Activated CD8-positive, alpha-beta memory T cell treated with anti-CD3 and anti-CD28 coated beads for 36 hours (primary cell): ENCODE measurements at regions not wholly inside any gene's neighbourhood (a gene's known extent, or its start where the extent isn't known, plus 50 kb on each side); places are given as distances from the start of the nearest gene placed in this dataset.

Experiments
- CTCF ChIA-PET: fragments of 350-600 bp; sonication (Branson Sonifier 250); formaldehyde crosslinking; loops from one replicate; lab custom pipeline; 2021; ENCODE audit warnings: antibody characterized with exemption; lab: Charles Lee
- POLR2A ChIA-PET: fragments of 350-600 bp; sonication (Branson Sonifier 250); formaldehyde crosslinking; loops from one replicate; lab custom pipeline; 2021; ENCODE audit warnings: antibody characterized with exemption; lab: Charles Lee

- ChIA-PET CTCF (no interaction called here), POLR2A (no interaction called here)
Measured at GRCh38 chr14:22174412-22175277, 414.4 kb downstream of the DAD1 start.

GRCh38 chr14:22168092-22168955 lies 420.7 kb downstream of the DAD1 start:
- ChIA-PET CTCF (no interaction called here), POLR2A (interaction anchor here (0.6 kb wide), 1 partner anchor 393 kb away, joined by 5 read pairs; no protein-coding TSS in a partner anchor)

GRCh38 chr14:22164616-22165015 lies 424.4 kb downstream of the DAD1 start:
- ChIA-PET POLR2A (no interaction called here), CTCF (no interaction called here)

GRCh38 chr14:22163051-22163450 lies 426.0 kb downstream of the DAD1 start:
- CTCF ChIA-PET: interaction anchor here (0.8 kb wide), 1 partner anchor 338 kb away, joined by 3 read pairs; no protein-coding TSS in a partner anchor
- POLR2A ChIA-PET: interaction anchor here (0.5 to 1.0 kb wide), 2 partner anchors 348 to 403 kb away, joined by 3 to 4 read pairs; no protein-coding TSS in a partner anchor

- ChIA-PET CTCF (no interaction called here), POLR2A (interaction anchor here (0.6 kb wide), 1 partner anchor 377 kb away, joined by 6 read pairs; no protein-coding TSS in a partner anchor)
Measured at GRCh38 chr14:22159957-22160356, 429.1 kb downstream of the DAD1 start.

- ChIA-PET CTCF (no interaction called here), POLR2A (no interaction called here)
Measured at GRCh38 chr14:22159099-22159498, 429.9 kb downstream of the DAD1 start.

GRCh38 chr14:22158560-22158959 lies 430.5 kb downstream of the DAD1 start:
- POLR2A ChIA-PET: no interaction called here

GRCh38 chr14:22155571-22155970 lies 433.5 kb downstream of the DAD1 start:
- CTCF ChIA-PET: no interaction called here
- POLR2A ChIA-PET: no interaction called here

More at GRCh38 chr14:22158560-22158959, 430.5 kb downstream of the DAD1 start:
- CTCF ChIA-PET: no interaction called here

- ChIA-PET CTCF (no interaction called here), POLR2A (no interaction called here)
Measured at GRCh38 chr14:22152903-22153302, 436.1 kb downstream of the DAD1 start.

GRCh38 chr14:22152161-22152870 lies 436.7 kb downstream of the DAD1 start:
- ChIA-PET CTCF (no interaction called here), POLR2A (no interaction called here)

GRCh38 chr14:22151121-22151520 lies 437.9 kb downstream of the DAD1 start:
- CTCF ChIA-PET: no interaction called here
- POLR2A ChIA-PET: no interaction called here

GRCh38 chr14:22149058-22149457 lies 440.0 kb downstream of the DAD1 start:
- CTCF ChIA-PET: no interaction called here
- POLR2A ChIA-PET: no interaction called here

- ChIA-PET CTCF (no interaction called here), POLR2A (interaction anchor here (0.6 kb wide), 1 partner anchor 369 kb away, joined by 3 read pairs; no protein-coding TSS in a partner anchor)
Measured at GRCh38 chr14:22147716-22148115, 441.3 kb downstream of the DAD1 start.

- CTCF ChIA-PET: interaction anchor here (0.8 kb wide), 1 partner anchor 413 kb away, joined by 3 read pairs; no protein-coding TSS in a partner anchor
- POLR2A ChIA-PET: no interaction called here
Measured at GRCh38 chr14:22143363-22143762, 445.7 kb downstream of the DAD1 start.

GRCh38 chr14:22140633-22141032 lies 448.4 kb downstream of the DAD1 start:
- ChIA-PET POLR2A (no interaction called here), CTCF (no interaction called here)

- ChIA-PET CTCF (interaction anchor here (0.9 kb wide), 1 partner anchor 10 kb away, joined by 3 read pairs; no protein-coding TSS in a partner anchor), POLR2A (no interaction called here)
Measured at GRCh38 chr14:22131749-22132476, 457.1 kb downstream of the DAD1 start.

- CTCF ChIA-PET: no interaction called here
- POLR2A ChIA-PET: interaction anchor here (0.5 to 1.2 kb wide), 2 partner anchors 364 to 403 kb away, joined by 3 to 4 read pairs; no protein-coding TSS in a partner anchor
Measured at GRCh38 chr14:22124073-22124613, 450.5 kb upstream of the OR4E1 start.
